Hepatocyte (in vitro differentiated cells): ENCODE measurements at regions not wholly inside any gene's neighbourhood (a gene's known extent, or its start where the extent isn't known, plus 50 kb on each side); places are given as distances from the start of the nearest gene placed in this dataset.
"Not testable (repeated sequence)": the region's sequence is repeated elsewhere in the genome, so short reads cannot be mapped to it uniquely, and the experiment has no call there.

Experiments used
- EZH2 ChIP-seq: fragments of 200-600 bp; sonication (generic); IDR thresholded peaks from 2 replicates; pipeline ENCODE4 v1.6.1; 2016; ENCODE audit warnings: antibody characterized with exemption, mild to moderate bottlenecking, borderline replicate concordance
- EZH2phosphoT487 ChIP-seq: fragments of 200-600 bp; sonication (generic); IDR thresholded peaks from one replicate; pipeline ENCODE4 v1.6.1; 2018; ENCODE audit warnings: antibody characterized with exemption, mild to moderate bottlenecking, low read depth, moderate library complexity; ENCODE audit not compliant: unreplicated experiment, severe bottlenecking
- TF ChIP-seq, protein P1 (sequence below): fragments of 200-600 bp; sonication (generic); IDR thresholded peaks from 2 replicates; pipeline ENCODE4 v1.5.1; 2016; ENCODE audit warnings: antibody characterized with exemption, mild to moderate bottlenecking; ENCODE audit not compliant: poor library complexity

DNA sequence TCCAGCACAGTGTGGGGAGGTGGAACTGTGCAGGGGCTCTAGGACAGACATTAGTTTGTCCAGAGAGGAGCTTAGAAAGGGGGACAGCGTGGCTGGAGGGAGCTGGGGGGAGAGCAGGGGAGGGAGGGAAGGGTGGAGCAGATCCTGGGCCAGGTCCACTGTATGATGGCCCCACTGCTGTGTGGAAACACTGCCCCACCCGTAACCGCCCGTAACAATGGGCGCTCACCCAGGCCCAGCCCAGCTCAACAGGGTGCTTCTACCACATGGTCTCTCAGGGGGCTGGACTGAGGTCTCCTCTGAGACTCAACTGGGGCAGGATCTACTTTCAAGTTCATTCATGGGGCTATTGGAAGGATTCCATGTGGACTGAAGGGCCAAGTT lies 81.6 kb downstream of the LIMS4 start:
- not testable (repeated sequence) for TF ChIP-seq EZH2phosphoT487, EZH2
- TF ChIP-seq, protein P1, sequence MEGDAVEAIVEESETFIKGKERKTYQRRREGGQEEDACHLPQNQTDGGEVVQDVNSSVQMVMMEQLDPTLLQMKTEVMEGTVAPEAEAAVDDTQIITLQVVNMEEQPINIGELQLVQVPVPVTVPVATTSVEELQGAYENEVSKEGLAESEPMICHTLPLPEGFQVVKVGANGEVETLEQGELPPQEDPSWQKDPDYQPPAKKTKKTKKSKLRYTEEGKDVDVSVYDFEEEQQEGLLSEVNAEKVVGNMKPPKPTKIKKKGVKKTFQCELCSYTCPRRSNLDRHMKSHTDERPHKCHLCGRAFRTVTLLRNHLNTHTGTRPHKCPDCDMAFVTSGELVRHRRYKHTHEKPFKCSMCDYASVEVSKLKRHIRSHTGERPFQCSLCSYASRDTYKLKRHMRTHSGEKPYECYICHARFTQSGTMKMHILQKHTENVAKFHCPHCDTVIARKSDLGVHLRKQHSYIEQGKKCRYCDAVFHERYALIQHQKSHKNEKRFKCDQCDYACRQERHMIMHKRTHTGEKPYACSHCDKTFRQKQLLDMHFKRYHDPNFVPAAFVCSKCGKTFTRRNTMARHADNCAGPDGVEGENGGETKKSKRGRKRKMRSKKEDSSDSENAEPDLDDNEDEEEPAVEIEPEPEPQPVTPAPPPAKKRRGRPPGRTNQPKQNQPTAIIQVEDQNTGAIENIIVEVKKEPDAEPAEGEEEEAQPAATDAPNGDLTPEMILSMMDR: not testable (repeated sequence)
